ENCODE measurements at regions not wholly inside any gene's neighbourhood (a gene's known extent, or its start where the extent isn't known, plus 50 kb on each side); places are given as distances from the start of the nearest gene placed in this dataset.
A peak's percentile ranks its signal among the peaks of the same experiment; 100 is the strongest.
"Not testable (repeated sequence)": the region's sequence is repeated elsewhere in the genome, so short reads cannot be mapped to it uniquely, and the experiment has no call there.

DNA sequence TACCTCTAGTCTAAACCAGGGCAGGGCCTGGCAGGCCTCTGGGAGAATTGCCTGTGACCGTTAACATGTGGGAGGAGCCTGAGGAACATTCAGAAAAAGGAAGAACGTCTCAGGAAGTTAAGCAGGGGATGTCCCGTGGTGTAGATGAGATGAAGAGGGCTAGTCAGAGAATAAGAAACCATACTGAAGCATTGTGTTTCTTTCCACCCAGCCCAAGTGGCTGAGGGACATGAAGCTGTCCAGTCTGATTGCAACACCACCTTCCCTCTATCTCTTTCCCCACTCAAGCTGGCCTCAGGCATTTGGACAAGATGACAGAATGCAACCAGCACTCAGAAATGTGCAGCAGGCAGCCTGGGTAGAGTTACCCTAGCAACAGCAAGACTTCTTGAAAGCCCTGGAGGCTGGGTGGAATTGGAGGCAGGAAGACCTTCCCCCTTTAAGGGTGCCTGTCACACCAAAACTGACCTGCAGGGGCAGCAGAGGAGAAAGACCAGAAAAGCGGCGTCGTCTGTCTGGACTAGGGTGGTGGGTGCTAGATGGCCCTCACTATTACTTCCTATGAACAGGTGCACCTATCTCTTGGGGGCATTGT lies 186.1 kb downstream of the UNC5CL start:
- no peak overlapping the region for H3K4me3 ChIP-seq
- H3K4me1 ChIP-seq (replicated peaks) = no peaks in the 10 kb centered on the region
- H3K9me3 ChIP-seq (replicated peaks) = no peaks in the 10 kb centered on the region
- 0 out of 2 replicates have a peak, but pooled peaks cover 5% of the 10 kb centered on the region for H3K27me3 ChIP-seq (replicated peaks)
- DNase-seq (ENCODE audit: low read depth in 1 of 2, low spot score in 2 of 2) = no peak
- no peaks in the 10 kb centered on the region for H3K36me3 ChIP-seq
- H3K27ac ChIP-seq = no peak overlapping the region

DNA sequence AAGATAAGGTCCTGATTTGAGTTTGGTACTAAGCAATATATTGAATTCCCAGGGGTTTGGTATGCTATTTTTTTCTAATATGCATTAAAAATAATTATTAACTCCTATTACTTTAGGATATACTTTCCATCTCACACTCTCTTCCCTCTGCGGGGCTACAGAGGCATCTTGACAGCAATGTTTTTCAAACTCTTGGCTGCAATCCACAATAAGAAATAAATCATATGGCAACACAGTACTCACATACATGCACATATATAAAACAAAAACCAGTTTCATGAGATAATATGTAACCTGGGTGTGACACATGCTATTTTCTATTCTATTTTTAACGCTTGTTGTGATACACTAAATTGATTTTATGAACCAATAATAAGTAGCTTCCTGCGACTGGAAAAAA lies 189.5 kb downstream of the UNC5CL start:
- Histone ChIP-seq H3K4me1 (replicated peaks) (no peaks in the 10 kb centered on the region), H3K4me3 (no peak overlapping the region), H3K9me3 (replicated peaks) (no peaks in the 10 kb centered on the region)

DNA sequence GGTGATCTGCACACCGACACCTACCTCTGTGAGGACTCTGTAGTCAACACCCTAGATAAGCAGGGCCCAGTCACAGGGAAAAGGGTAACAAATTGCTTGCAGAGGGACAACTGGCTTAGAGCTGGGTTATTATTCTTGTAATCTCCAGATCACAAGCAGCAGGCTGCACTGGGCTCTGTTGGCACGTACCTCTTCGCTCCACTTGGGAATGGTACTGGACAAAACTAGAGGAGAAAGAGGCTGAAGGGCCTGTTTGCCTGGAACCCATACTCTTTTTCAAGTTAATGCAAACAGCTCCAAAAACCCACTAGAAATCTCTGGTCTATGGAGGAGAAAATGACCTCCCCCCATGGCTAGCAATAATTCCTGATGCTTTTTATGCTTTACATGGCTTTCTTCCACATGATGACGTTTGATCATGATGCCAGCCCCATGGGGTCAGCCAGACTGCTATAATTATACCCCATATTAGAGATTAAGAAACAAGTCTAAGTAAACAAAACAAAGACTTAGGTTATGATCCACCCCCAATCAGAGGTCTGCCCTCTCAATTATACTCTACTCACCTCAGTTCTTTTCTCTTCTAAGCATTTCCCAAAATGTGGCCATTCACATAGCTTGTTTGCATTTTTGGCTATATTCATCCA lies 190.0 kb downstream of the UNC5CL start:
- Histone ChIP-seq H3K36me3 (no peaks in the 10 kb centered on the region), H3K27ac (no peak overlapping the region), H3K9me3 (replicated peaks) (no peaks in the 10 kb centered on the region), H3K4me3 (no peak overlapping the region), H3K27me3 (replicated peaks) (peaks cover 23% of the 10 kb centered on the region; the same call in 1 of the 2 replicates), H3K4me1 (replicated peaks) (no peaks in the 10 kb centered on the region)
- no peak for DNase-seq (ENCODE audit: low read depth in 1 of 2, low spot score in 2 of 2)

More for the DNA sequence above, 189.5 kb downstream of the UNC5CL start:
- DNase-seq (ENCODE audit: low read depth in 1 of 2, low spot score in 2 of 2) = no peak
- Histone ChIP-seq H3K27me3 (replicated peaks) (peaks cover 18% of the 10 kb centered on the region; the same call in 1 of the 2 replicates), H3K36me3 (no peaks in the 10 kb centered on the region), H3K27ac (no peak overlapping the region)

DNA sequence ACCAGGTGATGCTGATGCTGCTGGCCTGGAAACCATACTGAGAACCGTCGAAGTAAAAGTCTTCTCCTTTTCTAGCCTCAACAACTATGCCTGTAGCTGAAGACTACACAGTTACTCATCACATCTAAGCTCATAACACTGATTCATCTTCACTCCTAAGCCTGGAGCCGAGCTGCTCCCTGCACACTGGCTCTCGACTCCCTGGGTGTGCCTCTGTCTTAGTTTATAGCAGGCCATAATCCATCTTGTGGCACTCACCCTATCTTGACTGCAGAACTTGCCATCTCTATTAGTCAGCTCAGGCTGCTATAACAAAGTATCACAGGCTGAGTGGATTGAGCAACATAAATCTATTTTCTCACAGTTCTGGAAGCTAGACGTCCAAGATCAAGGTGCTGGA lies 191.0 kb downstream of the UNC5CL start:
- peaks cover 25% of the 10 kb centered on the region; the same call in 1 of the 2 replicates for H3K27me3 ChIP-seq (replicated peaks)
- H3K4me1 ChIP-seq (replicated peaks) = no peaks in the 10 kb centered on the region
- H3K4me3 ChIP-seq = no peak overlapping the region
- no peak overlapping the region for H3K27ac ChIP-seq
- no peaks in the 10 kb centered on the region for H3K9me3 ChIP-seq (replicated peaks)
- DNase-seq (ENCODE audit: low read depth in 1 of 2, low spot score in 2 of 2) = no peak
- H3K36me3 ChIP-seq = no peaks in the 10 kb centered on the region

DNA sequence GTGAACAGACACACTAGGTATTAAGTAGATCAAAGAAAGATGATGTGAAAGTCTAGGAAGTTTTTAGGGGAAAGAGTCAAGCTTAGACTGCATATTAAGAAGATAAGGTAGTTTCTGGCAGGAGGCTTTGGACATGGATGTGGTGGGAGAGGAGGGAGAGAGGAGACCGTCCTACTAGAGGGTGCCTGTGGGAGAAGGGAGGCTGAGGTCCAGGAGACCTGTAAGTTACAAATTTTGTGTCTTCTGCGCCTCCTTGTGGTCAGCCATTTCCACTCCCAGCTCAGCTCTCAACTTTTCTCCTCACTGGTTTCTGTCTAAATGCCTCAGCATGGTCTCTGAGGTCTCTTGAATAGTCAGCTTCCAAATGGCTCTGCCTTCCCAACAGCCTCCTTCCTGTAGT lies 193.5 kb downstream of the UNC5CL start:
- no peak overlapping the region for H3K27ac ChIP-seq
- no peaks in the 10 kb centered on the region for H3K4me1 ChIP-seq (replicated peaks)
- H3K27me3 ChIP-seq (replicated peaks) = peaks cover 45% of the 10 kb centered on the region; the same call in 1 of the 2 replicates
- H3K9me3 ChIP-seq (replicated peaks) = no peaks in the 10 kb centered on the region
- peak; percentile 26 to 50 for DNase-seq (ENCODE audit: low read depth in 1 of 2, low spot score in 2 of 2)
- H3K4me3 ChIP-seq = no peak overlapping the region
- no peaks in the 10 kb centered on the region for H3K36me3 ChIP-seq

DNA sequence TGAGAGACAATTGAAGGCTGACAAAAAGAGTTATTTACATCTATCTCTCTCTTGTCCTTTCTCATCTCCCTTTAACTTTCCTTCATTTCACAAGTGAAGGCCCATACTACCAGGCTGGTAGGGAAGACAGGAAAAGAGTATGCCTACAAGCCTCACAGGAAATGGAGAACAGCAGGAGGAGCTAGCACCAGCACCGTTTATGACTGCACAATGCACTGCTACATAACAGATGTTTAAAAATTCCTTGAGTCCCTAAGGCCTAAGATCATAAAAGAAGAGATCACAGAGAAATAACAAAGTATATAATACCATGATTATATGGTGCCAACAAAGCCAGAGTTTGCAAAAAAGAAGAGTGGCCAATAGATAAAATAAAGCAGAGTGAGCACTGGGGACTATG lies 194.8 kb downstream of the UNC5CL start:
- no peak for DNase-seq (ENCODE audit: low read depth in 1 of 2, low spot score in 2 of 2)
- Histone ChIP-seq H3K27me3 (replicated peaks) (peaks cover 46% of the 10 kb centered on the region; the same call in 1 of the 2 replicates), H3K4me1 (replicated peaks) (no peaks in the 10 kb centered on the region), H3K36me3 (no peaks in the 10 kb centered on the region), H3K27ac (no peak overlapping the region), H3K9me3 (replicated peaks) (no peaks in the 10 kb centered on the region), H3K4me3 (no peak overlapping the region)

DNA sequence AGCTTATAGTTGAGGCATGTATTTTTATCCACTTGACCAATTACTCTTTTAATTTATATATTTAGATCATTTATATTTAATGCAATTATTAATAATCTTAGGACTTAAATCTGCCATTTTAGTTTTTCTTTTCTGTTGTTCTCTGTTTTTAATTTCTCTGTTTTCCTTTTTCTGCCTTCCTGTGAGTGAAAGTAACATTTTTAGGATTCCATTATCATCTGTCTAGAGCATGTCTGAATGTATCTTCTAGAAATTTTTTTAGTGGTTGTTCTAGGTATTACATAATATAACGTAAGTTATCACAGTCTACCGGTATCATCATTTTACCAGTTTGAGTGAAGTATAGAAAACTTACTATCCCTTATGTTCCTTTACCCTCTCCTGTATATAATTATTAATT lies 197.3 kb downstream of the UNC5CL start:
- Histone ChIP-seq H3K9me3 (replicated peaks) (no peaks in the 10 kb centered on the region), H3K4me1 (replicated peaks) (no peaks in the 10 kb centered on the region), H3K27ac (no peak overlapping the region), H3K27me3 (replicated peaks) (peaks cover 49% of the 10 kb centered on the region; the same call in 1 of the 2 replicates), H3K4me3 (no peak overlapping the region), H3K36me3 (no peaks in the 10 kb centered on the region)
- no peak for DNase-seq (ENCODE audit: low read depth in 1 of 2, low spot score in 2 of 2)

DNA sequence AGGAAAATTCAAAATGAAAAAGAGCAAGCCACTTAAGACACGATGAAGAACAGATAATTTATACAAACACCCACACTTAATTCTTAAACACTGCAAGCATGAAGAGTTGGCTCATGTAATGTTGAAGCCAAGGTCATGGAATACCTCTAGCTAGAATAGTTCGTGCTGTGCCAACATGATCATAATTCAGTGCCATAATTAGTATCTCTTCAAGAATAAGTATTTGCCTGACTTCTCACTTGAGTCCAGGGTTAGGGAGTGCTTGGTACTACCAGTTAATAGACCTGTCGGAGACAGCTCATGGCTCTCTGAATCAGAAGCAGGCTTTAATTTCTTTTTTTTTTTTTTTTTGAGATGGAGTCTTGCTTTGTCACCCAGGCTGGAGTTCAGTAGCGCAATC lies 206.3 kb downstream of the UNC5CL start:
- DNase-seq (ENCODE audit: low read depth in 1 of 2, low spot score in 2 of 2) = no peak
- no peak overlapping the region for H3K27ac ChIP-seq

DNA sequence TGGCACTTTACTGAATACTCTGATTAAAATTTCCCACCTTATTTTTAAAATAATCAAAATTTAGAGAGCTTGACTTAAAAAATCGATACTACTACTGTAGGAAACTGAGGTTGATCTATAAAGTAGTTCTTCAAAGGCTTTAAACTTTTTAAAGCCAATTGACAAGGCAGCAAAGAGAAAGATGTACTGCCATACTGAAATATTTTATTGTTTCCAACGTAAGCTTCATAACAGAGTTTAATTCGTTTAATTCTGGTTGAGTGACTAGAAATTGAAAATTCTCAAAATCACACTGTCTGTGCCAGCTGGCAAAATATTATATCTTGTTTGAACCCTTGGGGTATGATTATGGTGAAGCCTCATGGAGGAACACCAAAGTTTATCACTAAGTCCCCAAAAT lies 207.6 kb downstream of the UNC5CL start:
- no peak for DNase-seq (ENCODE audit: low read depth in 1 of 2, low spot score in 2 of 2)
- Histone ChIP-seq H3K4me3 (no peak overlapping the region), H3K9me3 (replicated peaks) (no peaks in the 10 kb centered on the region)

More for the DNA sequence above, 206.3 kb downstream of the UNC5CL start:
- H3K27me3 ChIP-seq (replicated peaks) = peaks cover 20% of the 10 kb centered on the region
- H3K9me3 ChIP-seq (replicated peaks) = no peaks in the 10 kb centered on the region
- H3K36me3 ChIP-seq = no peaks in the 10 kb centered on the region
- H3K4me1 ChIP-seq (replicated peaks) = no peaks in the 10 kb centered on the region
- no peak overlapping the region for H3K4me3 ChIP-seq

DNA sequence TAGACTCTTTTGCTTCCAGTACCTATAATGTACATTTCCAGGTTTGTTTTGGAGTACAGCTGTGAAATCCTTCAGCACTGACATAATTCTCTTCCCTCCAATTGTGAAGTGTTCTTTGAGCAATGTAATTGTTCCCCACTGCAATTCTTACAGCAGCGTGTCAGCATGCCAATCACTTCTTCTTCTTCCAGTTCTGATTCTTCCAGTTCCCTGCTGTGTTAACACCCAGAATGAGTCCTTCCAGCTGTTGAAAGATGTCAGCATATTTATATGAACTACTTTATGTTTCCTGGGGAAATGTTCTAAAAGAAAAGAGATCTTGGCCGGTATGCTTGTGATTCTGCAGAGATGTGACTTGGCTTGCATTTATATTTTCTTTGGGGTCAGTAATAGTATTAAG lies 213.9 kb downstream of the UNC5CL start:
- no peaks in the 10 kb centered on the region for H3K4me1 ChIP-seq (replicated peaks)
- H3K9me3 ChIP-seq (replicated peaks) = no peaks in the 10 kb centered on the region
- no peak for DNase-seq (ENCODE audit: low read depth in 1 of 2, low spot score in 2 of 2)
- no peaks in the 10 kb centered on the region for H3K36me3 ChIP-seq
- H3K27me3 ChIP-seq (replicated peaks) = peaks cover 20% of the 10 kb centered on the region
- no peak overlapping the region for H3K4me3 ChIP-seq
- H3K27ac ChIP-seq = no peak overlapping the region

More for the DNA sequence above, 207.6 kb downstream of the UNC5CL start:
- Histone ChIP-seq H3K27ac (no peak overlapping the region), H3K27me3 (replicated peaks) (peaks cover 20% of the 10 kb centered on the region), H3K36me3 (no peaks in the 10 kb centered on the region), H3K4me1 (replicated peaks) (no peaks in the 10 kb centered on the region)

DNA sequence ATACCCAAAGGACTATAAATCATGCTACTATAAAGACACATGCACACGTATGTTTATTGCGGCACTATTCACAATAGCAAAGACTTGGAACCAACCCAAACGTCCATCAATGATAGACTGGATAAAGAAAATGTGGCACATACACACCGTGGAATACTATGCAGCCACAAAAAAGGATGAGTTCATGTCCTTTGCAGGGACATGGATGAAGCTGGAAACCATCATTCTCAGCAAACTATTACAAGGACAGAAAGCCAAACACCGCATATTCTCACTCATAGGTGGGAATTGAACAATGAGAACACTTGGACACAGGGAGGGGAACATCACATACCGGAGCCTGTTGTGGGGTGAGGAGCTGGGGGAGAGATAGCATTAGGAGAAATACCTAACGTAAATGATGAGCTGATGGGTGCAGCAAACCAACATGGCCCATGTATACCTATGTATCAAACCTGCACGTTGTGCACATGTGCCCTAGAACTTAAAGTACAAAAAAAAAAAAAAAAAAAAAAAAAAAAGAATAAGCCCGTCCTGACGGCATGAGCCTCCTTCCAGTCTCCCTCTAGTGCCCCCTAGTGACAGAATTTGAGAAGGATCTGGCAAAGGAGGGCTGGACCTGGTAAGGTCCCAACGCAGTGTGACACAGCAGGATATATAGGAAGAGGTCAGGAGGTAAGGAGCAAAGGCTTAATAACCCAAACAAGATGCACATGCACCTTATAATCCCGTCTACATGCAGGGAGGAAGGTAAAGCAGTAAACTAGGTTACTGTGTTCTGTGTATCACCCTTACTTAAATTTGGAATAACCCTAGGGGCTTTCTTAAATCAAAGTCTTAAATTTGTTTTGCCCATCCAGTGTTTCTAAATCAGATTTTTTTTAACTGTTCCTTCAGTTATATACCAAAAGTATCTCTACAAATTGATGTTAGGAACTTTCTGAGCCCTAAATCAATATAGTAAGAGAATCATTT lies 214.8 kb downstream of the UNC5CL start:
- not testable (repeated sequence) for H3K4me1 ChIP-seq (replicated peaks); H3K9me3 ChIP-seq (replicated peaks); H3K27ac ChIP-seq; H3K36me3 ChIP-seq; H3K4me3 ChIP-seq
- peaks cover 20% of the 10 kb centered on the region for H3K27me3 ChIP-seq (replicated peaks)
- peak; percentile 35 to 56 for DNase-seq (ENCODE audit: low read depth in 1 of 2, low spot score in 2 of 2)

DNA sequence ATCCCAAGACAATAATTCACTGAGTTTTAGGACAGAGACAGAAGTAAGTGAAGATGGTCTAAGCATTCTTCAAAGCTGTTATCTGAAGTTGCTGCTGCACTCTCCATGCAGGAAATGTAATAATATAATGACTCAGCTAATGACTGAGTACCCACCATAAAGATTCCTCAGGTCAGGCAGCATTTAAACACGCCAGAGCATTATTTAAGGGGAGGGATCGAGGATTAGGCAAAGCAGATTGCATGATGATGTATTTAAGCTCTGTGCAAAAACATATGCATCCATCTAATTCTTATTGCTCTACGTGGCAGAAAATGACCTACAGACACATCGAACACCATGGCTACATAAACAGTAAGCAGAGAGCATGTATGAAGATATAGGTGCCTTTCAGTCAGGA lies 216.4 kb downstream of the UNC5CL start:
- Histone ChIP-seq H3K27me3 (replicated peaks) (peaks cover 14% of the 10 kb centered on the region), H3K4me1 (replicated peaks) (no peaks in the 10 kb centered on the region), H3K4me3 (no peak overlapping the region), H3K27ac (no peak overlapping the region), H3K9me3 (replicated peaks) (no peaks in the 10 kb centered on the region), H3K36me3 (no peaks in the 10 kb centered on the region)
- DNase-seq (ENCODE audit: low read depth in 1 of 2, low spot score in 2 of 2) = no peak

DNA sequence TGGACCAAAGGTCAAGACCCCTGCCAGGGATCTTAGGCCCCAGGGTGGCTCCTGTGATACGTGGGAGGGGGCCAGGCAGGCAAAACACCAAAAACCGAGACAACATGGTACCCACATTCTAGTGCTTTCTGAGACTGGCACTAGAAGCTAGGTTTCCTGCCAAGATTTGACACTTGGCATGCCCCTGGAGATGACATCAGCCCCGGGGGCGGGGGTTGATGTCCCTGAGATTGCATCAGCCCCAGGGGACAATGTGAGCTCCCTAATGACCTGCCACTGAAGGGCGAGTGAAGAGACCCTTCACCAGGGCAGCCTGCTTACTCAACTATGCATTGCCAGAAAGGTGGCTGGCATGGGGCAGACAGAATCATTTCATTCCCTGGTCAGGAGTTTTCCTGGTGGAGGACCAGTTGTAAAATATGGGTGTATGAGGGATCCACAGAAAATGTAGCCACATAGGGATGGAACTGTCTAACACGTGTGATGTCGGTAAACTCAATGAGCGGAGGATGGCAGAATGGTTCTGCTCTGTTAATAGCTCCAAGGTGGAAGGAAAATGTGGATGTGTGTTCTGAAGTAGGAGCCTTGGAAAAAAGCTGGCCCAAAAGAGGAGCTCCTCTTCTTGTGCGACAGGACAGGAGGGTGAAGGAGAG lies 219.7 kb downstream of the UNC5CL start:
- Histone ChIP-seq H3K4me3 (no peak overlapping the region), H3K27me3 (replicated peaks) (no peaks in the 10 kb centered on the region; the same call in 1 of the 2 replicates), H3K9me3 (replicated peaks) (no peaks in the 10 kb centered on the region), H3K27ac (no peak overlapping the region), H3K36me3 (no peaks in the 10 kb centered on the region), H3K4me1 (replicated peaks) (no peaks in the 10 kb centered on the region)
- DNase-seq (ENCODE audit: low read depth in 1 of 2, low spot score in 2 of 2) = no peak

All from SJSA1 (cell line).